ENCODE measurements at regions not wholly inside any gene's neighbourhood (a gene's known extent, or its start where the extent isn't known, plus 50 kb on each side); places are given as distances from the start of the nearest gene placed in this dataset.

DNA sequence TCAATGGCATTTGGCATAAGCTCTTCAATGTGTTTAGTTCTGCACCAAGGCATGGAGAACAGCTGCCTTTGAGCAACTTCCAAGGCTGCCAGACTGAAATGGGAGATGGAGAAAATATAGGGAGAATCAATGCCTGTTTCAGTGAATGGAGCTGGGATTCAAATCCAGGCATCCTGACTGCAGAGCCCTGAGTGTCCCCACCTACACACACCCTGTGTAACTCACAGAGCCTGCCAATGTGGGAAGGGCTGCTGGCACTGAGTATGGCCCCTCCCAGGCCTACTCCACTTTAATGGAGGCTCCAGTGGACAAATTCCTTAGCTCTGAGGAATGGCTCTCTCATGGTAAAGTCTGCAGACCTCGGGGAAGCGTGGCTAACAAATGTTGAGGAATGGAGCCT, 145.6 kb upstream of the TNR start:
- TF ChIP-seq, protein P1, sequence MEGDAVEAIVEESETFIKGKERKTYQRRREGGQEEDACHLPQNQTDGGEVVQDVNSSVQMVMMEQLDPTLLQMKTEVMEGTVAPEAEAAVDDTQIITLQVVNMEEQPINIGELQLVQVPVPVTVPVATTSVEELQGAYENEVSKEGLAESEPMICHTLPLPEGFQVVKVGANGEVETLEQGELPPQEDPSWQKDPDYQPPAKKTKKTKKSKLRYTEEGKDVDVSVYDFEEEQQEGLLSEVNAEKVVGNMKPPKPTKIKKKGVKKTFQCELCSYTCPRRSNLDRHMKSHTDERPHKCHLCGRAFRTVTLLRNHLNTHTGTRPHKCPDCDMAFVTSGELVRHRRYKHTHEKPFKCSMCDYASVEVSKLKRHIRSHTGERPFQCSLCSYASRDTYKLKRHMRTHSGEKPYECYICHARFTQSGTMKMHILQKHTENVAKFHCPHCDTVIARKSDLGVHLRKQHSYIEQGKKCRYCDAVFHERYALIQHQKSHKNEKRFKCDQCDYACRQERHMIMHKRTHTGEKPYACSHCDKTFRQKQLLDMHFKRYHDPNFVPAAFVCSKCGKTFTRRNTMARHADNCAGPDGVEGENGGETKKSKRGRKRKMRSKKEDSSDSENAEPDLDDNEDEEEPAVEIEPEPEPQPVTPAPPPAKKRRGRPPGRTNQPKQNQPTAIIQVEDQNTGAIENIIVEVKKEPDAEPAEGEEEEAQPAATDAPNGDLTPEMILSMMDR (IDR thresholded peaks at IDR 0.05), result no peak
- TF ChIP-seq POLR2A (IDR thresholded peaks at IDR 0.05) (no peak), POLR2AphosphoS5 (IDR thresholded peaks at IDR 0.05) (no peak), EP300 (IDR thresholded peaks at IDR 0.05) (no peak)

Data from gastroesophageal sphincter (tissue), 3 donors.